Activated T-helper 1 cell treated with Interleukin-2 at 50 U/mL for 16 hours (primary cell): ENCODE measurements at regions not wholly inside any gene's neighbourhood (a gene's known extent, or its start where the extent isn't known, plus 50 kb on each side); places are given as distances from the start of the nearest gene placed in this dataset.
"Not testable (repeated sequence)": the region's sequence is repeated elsewhere in the genome, so short reads cannot be mapped to it uniquely, and the experiment has no call there.

Source experiments
- DNase-seq: peaks from one replicate; pipeline ENCODE4 v3.0.0-alpha.2; 2020; ENCODE audit warnings: low read depth

DNA sequence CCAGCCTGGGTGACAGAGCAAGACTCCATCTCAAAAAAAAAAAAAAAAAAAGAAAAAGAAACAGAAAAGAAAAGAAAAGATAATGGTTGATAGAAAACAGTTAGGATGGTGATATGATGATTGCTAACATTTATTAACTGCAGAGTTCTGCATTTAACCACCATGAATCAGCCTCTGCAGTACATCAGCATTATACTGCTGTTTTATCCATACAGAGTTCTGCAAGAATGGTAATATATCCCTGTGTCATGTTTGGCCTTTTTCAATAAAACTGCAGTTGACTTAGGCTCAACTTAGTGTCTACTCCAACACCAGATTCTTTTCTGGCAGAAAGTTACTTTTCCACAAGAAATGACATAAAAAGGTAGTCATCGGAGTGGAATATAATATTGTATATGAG lies 62.6 kb downstream of the DUSP6 start:
- no peak for DNase-seq

DNA sequence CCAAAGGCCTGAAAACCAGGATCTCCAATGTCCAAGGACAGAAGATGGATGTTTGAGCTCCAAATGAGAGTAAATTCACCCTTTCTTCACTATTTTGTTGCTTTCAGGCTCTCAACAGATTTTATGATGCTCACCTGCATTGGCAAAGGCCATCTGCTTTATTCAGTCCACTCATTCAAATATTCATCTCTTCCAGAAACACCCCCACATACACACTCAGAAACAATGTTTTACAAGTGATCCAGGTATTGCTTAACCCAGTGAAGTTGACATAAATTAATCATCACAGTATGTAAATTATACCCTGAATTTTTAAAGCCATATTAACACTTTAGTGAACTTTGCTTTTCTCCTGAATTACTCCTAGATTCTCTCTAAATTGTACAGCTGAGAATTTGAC lies 63.3 kb downstream of the DUSP6 start:
- DNase-seq, result no peak

DNA sequence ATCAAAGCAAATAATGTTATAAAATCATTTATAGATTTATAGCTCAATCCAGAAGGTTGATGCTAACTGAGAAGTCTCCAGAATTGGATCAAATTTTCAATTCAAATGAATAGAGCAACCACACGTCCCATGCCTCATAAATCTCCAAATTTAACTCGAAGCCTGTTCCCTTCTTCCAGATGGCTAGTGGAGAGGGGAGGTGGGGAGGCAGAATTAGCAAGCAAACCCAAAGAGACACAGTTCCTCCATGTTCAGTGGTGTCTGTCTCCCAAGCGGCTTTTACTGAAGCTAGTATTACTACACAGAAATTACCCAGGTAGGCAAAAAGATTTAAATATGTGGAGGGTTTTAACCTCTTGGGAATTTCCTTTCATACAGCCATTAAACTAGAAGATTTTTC lies 65.8 kb downstream of the DUSP6 start:
- no peak for DNase-seq

DNA sequence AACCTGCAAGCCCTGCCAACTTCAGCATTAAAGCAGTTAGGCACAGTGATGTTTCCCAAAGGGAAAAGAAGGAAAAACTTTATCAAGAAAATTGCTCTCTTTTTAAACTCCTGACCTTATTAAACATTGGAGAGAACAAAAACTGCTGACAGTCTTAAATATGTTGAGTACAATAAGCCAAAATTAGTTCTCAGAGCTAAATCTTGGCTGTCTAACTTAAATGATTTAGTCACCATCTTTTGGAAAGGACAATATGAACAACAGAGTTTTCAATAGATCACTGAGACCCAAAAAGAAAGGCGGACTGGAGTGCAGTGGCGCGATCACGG lies 70.8 kb downstream of the DUSP6 start:
- no peak for DNase-seq

DNA sequence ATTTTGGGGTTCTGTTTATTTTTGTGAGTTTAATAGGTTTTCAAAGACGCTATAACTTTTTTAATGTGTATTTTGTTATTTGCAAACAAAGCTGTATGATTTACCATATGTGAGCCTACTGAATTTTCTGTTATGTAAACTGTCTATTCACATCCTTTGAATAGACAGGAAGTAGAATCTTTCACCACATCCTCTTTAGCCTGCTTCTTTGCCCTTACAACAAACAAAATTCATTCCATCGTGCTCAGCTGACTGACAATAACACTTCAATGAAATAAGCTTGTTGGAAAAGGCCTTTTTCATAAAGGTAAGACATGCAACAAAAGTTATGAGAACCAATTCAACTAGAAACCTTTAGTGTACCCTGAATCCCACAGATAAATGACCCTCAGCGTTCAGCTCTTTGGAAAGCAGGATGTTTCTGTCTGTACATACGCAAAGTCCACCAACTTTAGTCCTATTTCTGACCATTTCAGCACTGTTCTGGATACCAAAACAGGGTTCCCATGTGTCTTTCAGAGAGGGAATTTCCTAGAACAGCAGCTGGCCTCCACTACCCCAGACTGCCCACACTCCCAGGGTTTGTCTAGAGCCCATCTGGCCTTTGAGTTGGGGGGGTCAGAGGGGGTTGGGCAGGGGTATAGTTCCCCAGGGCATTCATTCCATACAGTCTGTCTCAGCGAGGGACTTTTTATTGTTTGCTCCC lies 71.3 kb downstream of the DUSP6 start:
- DNase-seq, result no peak

DNA sequence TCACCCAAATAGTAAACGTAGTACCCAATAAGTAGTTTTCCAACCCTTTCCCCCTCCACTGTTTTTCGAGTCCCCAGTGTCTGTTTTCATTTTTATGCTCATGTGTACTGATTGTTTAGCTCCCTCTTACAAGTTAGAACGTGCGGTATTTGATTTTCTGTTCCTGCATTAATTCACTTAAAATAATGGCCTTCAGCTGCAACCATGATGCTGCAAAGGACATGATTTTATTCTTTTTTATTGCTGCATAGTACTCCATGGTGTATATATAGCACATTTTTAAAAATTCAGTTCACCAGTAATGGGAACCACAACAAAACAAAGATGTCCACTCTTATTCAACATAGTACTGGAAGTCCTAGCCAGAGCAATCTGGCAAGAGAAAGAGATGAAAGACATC lies 72.8 kb downstream of the DUSP6 start:
- no peak for DNase-seq

DNA sequence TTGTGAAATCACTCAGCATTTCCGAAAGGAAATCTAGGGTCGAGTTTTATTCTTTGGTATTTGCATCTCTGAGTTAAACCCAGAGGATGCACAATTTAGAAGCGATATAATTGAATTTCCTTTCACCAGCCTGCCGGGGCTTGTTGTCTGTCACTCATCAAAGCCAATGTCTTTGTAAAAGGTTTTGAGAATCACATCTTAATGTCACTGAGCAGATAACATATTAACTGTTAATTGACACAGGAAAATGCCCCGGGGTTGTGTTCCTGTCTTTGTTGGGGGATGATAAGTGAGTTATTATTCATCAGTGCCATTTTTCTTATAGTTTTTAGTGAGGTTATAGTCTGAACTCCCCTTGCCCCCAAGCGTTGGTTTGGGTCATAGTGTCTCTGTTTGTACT lies 73.4 kb downstream of the DUSP6 start:
- no peak for DNase-seq

DNA sequence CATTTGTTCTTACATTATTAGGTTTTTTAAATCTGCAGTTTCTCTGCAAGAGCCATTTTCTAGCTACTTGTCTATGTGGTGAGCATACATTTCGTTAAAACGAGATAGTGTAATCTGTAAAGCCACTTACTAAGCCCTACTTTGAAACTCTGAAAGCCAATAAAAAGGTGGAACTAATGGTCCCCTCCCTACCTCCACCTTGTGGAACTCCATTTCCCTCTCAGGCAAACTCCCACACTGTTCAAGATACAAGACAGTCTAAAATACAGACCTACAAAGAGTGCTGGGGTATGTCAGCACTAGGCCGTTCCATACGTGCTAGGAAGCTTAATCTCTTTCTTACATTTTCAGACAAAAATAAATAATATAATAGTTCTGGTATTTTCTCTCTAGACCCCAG lies 74.1 kb downstream of the DUSP6 start:
- no peak for DNase-seq

DNA sequence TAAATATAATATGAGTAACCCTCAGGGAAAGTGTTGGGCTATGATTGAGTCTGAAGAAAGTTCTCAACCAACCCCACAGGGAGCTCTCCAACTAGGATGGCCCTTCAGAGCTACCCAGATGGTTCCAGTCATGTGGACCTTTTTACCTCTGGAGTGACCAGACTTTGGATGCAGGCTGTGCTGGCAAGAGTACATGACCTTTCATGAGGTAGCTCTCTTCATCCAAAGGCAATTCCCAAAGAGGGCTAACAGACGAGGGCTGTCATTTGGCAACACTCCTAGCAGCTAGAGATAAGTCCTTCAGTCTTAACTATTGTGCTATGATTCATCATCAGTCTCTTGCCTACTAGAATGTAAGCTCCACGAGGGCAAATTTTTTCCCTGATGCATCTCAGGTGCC lies 75.4 kb downstream of the DUSP6 start:
- DNase-seq, result no peak

DNA sequence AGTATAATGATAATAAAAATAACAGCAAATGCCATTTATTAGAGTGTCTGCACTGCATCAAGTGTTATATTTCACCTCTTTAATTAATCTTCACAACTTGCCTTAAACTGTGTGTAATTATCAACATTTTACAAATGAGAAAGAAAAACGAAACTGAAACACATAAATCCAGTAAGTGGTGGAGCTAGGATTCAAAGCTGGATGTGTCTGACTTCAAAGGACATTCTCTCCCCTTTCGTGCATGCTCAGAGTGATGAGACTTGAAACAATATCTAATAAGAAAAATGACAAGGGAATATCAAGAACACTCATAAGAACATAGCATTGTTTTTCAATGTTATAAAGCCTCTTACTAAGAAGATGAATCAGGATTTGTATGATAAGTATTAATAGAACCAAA lies 78.8 kb downstream of the DUSP6 start:
- no peak for DNase-seq

DNA sequence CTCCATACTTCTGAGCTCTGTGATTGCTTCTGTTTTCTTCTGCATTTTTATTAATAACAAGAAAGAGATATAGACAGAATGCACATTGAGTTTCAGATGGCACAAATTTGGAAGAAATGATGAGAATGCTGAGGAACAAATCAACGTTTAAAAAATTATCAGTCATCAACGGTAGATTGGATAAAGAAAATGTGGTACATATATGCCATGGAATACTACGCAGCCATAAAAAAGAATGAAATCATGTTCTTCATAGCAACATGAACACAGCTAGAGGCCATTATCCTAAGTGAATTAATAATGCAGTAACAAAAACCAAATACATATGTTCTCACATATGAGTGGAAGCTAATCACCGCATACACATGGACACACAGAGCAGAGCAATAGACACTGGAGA lies 81.8 kb downstream of the DUSP6 start:
- no peak for DNase-seq

DNA sequence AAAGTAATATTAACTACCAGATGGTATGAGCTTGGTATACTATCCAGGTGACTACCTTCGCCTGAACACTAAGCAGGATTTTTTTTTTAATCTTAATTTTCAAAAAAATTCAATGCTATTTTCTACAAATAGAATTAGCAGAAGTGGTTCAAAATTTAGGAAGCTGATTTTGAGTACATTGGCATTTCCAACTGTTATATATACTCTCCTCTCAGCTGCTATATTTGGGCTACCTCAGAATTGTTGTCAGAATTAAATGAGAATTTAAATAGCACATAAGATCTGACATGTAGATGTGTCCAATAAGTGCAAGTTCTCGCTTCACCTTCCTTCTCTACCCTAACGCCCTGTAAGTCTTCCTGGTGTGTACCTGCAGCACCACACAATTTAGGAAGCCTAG lies 83.1 kb downstream of the DUSP6 start:
- no peak for DNase-seq

DNA sequence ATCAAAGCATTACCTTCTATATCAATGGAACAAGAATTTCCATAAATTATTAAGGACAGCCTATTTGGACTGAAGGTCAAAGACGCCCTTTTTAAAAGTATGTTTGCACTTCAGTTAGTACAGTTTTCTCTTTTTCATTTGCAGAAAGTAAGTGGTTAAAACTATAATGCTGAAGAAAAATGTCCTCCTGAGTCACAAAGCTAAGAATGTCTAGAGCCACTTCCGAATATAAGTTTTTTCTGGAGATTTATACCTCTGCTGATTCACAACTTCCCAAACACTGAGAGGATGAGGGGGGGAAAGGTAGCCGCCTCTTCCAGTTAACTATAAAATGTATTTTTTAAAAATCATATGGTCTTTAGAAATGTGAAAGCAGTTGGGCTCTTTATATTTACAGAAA lies 84.9 kb downstream of the DUSP6 start:
- DNase-seq, result no peak

DNA sequence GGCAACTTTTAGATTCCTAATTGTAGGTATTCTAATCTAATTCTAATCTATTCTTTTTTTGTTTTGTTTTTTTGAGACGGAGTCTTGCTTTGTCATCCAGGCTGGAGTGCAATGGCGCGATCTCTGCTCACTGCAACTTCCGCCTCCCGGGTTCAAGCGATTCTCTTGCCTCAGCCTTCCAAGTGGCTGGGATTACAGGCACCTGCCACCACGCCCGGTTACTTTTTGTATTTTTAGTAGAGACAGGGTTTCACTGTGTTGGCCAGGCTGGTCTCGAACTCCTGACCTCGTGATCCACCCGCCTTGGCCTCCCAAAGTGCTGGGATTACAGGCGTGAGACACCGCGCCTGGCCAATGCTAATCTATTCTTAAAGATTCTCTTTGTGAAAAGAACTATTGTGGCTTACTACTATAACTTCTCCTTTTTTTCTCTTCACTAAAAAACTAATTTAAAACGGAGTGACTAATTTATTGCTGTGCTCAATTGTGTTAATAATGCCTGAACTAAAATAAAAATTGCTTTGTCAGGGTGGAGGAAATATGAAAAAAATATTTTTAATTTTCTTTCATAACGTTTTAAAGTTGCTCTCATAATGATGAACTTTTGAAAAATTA lies 85.6 kb downstream of the DUSP6 start:
- DNase-seq, result not testable (repeated sequence)

DNA sequence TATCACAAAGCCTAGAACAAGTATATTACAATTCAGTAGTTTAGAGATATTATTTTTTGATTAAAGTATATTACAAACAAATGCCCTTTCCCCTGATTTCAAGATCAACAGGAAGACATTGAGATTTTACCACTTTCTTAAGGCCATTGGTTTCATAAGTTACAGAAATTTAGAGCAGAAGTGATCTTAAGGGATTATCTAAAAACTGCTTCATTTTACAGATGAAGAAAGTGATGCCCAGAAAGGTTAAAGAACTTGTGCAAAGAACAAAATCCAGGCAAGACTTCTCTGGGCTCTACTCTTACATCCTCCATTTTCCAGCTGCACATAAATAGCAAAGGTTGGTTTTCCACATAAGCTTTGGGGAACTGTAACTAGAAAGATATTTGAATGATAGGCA lies 87.5 kb downstream of the DUSP6 start:
- no peak for DNase-seq

DNA sequence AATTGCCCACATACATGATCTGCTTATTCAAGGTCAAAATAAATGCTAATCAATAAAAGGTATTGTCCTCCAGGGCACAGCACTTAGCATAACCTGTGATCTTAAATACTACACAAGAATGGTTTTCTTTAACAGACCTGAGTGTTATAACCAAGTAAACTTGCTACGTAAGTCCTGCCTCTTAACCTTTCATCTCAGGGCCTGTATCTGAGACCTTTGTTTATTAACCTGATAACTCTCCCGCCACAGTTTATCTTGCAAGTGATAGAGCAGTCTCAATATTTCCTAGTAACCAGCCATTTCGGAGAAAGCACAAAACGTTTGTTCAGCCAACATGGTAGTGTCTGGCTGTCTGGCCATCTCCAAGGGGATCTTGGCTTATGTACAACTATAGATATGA lies 88.4 kb downstream of the DUSP6 start:
- DNase-seq, result no peak

DNA sequence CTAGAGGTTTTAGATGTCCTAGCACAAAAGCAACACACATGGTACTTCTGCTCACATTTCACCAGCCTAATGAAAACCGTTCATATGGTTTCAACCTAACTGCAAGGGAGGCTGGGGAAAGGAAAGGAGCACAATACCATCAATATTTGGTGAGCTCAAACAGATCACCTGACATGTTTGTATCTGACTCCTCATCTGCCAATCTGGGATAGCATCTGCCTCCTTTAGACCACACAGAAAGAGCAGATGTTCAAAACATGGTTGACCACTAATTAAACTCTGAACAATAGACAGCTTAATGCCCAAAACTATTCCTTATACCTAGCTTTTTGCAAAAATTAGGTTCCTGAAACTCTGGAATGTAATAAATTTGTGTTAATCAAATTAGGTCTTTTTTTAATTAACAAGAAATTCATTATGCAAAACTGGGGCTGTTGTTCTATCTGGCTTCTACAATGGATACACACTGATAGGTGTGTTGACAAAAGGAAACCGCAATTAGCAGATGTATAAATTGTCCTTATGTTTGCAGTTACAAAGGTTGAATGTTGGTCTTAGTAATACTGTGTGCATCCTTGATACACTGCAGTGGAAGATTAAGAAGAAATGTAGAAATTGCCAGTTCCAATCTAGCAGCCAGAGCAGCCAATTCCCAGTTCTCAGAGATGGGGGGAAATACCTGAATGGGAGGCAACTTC lies 89.3 kb downstream of the DUSP6 start:
- DNase-seq, result no peak

DNA sequence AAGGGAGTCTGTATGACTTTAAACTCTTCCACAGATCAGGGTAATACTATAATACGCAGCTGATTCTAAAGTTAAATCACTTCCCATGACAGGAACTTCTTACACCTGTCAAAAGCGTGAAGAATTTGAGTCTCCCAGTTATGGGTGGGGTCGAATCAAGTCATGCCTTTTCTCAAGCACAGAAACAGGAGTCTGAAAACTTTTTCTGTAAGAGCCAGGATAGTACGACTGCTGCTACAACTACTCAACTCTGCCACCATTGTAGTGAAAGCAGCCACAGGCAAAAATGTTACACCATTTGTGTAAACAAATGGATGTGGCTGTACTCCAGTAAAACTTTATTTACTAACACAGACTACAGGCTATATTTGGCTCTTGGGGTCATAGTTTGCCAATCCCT lies 90.3 kb downstream of the DUSP6 start:
- DNase-seq, result no peak

DNA sequence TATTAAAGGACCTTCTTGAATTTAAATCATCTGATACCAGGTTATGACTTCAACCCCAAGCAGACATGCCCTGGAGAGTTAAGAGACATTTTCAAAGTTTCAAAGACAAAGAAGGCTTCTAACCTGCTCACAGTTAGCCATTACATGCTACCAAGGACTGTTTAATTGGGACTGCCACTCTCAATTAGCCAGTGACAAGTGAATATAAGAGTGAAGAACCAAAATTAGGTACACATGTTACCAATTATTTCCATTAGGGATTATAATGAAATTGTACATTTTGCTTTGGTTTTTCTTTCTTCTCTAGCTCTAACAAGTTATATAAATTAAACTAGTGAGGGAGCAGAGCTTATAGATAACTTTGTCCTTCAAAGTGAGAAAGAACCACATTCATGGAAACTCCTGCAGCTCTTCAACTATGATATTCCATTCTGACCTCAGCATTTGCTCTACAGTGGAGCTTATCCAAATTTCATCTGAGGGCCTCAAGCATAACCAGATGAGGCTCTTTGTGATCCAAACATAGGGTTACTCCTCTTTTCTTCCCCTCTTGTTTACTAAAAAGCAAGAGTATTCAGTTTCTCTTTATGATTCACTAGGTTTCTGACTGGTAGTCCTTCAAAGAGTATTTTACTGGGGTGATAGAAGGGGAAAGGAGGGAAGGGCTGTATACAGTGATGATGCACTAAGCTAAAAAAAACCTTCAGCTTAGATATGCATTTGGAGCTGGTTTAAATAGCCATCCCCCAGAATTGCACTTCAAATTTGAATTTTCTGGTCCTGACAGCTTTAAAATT lies 91.3 kb downstream of the DUSP6 start:
- no peak for DNase-seq

DNA sequence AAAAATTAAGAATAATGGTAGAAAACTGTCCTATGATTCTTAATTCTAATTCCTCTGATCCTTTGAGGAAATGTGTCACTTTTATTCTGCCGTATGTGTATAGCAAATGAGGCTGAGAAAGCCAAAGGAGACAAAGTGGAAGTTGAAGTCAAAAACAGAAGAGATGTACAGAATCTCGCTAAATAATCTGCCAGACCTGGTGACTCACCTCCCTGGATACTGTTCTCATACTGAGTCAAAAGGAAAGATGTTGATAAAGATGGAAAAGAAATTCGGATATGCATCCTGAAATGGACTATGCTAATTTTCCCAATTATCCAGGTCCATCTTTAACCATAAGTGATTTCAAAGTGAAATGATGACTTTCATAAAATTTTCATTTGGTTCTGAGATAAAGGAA lies 92.5 kb downstream of the DUSP6 start:
- no peak for DNase-seq

DNA sequence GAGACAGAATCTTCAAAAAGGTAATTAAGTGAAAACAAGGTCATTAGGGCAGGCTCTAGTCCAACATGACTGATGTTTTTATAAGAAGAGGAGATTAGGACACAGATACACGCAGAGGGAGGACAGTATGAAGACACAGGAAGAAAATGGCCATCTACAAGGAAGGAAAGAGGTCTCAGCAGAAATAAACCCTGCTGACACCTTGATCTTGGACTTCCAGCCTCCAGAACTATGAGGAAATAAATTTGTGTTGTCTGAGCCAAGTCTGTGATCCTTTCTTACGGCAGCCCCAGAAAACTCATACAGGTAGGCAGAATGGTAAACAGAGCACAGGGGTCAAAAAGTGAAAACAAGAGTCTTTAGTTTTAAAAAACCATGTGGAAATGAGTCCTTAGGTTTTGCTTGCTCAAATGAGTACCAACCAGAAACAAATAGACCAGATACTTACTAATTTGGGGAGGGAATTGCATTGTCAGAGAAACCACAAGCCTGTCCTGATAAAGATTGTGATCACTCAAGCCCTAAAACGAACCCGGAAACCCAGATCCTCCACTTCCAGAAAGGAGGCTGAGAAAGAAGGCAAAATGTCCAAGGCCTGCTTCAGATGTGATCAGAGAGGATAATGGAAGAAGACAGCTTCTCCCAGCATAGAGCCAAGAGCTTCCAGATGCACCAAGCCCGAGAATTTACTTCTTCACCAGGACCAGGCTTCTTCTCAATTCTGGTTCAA lies 93.9 kb downstream of the DUSP6 start:
- no peak for DNase-seq

DNA sequence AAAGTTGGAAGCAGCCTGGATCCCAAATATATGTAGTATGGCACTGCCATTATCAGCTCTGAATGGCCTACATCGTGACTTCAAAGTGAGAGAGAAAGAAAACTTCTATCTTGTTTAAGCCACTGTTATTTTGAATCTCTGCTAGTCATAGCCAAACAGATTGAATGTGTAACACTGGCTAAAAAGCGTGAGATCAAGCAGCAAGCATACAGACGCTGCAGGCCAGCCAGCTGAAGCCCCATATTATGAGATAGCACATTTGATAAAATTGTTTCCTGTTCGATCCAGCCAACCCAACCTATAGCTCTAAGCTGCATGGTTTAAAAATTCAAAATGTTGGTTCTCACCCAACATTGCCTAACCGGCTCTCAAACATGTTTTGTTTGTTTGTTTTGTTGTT lies 95.0 kb downstream of the DUSP6 start:
- no peak for DNase-seq
